RKO (cell line): ENCODE measurements at regions not wholly inside any gene's neighbourhood (a gene's known extent, or its start where the extent isn't known, plus 50 kb on each side); places are given as distances from the start of the nearest gene placed in this dataset.

Experiments used
- DNase-seq: peaks from one replicate; pipeline ENCODE4 v3.0.0-alpha.2; 2016; ENCODE audit warnings: low spot score

DNA sequence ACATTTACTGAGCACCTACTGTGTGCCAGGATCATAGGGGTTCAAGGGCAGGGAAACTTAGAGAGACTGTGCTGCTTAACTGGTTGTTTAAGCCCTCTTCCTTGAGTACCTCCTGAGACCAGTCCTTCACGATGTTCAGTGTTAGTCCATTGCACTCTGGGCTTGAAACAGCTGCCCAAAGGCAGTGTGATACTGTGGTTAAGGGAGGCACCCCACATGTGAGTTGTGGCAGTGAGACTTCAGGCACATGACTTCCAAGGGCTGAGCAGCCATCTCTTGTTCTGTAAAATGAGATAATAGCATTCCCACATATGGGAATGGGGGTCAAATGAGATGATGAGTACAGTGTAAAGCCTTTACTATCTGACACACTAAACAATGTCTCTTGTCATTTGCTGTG lies 75.1 kb downstream of the LINGO1 start:
- no peak for DNase-seq

GRCh38 chr15:77557144-77557543 lies 75.6 kb downstream of the LINGO1 start:
- DNase-seq, result no peak

- no peak for DNase-seq
These were observed 76.1 kb downstream of the LINGO1 start for GRCh38 chr15:77556622-77557021.

DNA sequence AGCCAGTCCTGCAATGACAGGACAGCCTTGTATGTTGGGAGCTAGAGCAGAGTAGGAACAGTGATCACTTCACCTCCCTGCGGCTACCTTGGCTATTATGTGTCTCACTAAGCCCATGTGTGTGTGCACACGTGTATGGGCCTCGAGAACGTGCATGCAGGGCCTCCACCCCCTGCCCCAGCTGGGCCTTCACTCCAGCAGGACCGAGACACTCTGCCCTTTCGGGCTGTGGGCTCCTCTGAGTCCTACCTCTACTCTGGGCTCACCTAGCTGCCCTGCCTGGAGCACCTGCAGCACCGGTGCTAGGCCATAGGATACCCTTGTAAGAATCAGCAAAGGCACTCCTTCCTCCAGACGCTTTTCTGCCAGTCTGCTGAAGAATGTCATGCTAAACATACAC lies 77.5 kb downstream of the LINGO1 start:
- no peak for DNase-seq

- DNase-seq, result no peak
These were observed 78.2 kb downstream of the LINGO1 start for GRCh38 chr15:77554306-77555080.

- DNase-seq, result no peak
These were observed 79.0 kb downstream of the LINGO1 start for GRCh38 chr15:77553695-77554094.

- no peak for DNase-seq
These were observed 79.5 kb downstream of the LINGO1 start for GRCh38 chr15:77553257-77553656.

DNA sequence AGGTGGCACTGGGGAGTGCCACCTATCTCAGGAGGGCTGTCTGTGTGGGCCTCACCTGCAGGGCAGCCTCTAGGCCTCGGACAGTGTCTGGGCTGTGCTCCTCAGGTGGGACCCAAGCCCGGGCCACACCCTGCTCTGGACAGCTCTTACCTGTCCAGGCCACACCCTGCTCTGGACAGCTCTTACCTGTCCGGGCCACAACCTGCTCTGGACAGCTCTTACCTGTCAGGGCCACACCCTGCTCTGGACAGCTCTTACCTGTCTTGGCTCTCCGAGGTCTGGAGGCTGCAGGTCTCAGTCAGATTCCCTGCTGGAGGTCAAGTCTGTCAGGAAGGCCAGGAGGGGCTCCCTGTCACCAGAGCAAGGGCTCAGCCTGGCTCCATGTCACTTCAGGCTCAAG lies 80.6 kb downstream of the LINGO1 start:
- no peak for DNase-seq

DNA sequence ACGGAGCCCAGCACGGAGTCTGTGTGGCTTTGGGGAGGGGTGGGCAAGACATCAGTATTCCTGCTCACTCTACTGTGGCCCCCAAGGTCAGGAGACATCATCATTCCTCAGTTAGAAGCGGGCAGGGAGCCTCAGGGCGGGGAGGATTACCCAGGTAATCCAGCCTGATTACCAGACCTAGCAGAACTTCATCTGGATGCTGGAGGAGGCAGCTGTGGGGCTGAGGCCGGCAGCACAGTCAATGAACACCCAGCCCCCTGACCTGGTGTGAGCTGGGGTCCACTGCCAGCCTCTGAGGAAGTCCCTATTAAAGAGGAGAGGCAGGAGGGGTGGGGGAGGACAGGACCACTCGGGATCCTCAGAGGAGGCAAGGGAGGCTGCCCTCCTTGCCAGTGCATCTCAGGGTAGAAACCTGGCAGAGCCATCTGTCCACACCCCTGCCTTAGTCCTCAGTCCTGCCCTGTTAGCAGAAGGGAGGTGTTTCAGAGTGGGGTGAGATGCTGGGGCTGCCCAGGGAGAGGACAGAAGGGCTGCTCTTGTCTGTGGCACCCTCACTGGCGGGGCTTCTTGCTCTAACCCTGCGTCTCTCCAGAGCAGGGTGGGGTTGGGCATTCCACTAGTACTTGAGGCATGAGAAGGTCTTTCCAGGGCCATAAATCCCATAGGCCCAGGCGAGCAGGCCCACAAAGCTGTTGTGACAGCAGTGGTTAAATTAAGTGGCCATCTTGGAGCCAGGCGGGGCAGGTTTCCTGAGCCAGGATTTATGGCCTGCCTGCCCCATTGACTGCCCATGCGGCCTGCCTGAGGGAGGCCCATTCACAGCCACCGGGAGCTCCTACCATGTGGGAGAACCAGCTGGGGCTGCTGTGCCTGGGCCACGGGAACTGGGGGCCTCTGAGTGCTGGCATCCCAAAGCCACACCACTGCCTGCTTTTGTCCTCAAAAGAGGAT lies 82.1 kb downstream of the LINGO1 start:
- DNase-seq, result no peak

DNA sequence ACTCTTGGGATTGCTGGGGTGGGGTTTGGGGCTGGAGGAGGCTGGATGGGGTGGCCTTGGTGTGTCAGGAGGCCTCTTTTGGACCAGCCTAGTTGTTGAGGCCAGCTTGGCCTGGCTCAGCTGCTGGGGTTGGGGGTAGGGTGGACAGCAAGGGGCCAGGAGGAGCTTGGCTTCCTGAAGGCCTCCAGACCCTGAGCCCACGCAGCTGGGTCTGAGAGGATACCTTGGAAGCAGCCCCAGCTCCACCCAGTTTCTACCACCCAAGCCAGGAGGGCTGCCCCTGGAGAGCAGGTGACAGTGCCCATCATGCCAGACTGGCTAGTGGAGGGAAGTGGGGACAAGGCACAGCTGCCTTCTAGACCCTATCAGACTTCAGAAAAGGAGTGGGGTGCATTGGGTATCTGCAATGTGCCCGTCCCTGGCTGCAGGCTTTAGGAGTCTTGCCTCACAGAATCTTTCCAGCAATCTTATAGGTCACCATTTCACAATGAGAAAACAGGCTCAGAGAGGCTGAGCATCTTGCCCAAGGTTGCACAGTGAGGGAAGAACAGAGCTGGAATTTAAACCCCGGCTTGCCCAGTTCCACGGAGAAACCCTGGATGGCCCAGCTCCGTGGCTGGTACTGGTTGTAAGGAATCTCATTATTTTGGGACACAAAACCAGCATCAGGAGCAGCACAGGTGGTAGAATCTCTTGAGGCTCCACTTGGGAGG lies 83.0 kb downstream of the LINGO1 start:
- DNase-seq, result no peak

DNA sequence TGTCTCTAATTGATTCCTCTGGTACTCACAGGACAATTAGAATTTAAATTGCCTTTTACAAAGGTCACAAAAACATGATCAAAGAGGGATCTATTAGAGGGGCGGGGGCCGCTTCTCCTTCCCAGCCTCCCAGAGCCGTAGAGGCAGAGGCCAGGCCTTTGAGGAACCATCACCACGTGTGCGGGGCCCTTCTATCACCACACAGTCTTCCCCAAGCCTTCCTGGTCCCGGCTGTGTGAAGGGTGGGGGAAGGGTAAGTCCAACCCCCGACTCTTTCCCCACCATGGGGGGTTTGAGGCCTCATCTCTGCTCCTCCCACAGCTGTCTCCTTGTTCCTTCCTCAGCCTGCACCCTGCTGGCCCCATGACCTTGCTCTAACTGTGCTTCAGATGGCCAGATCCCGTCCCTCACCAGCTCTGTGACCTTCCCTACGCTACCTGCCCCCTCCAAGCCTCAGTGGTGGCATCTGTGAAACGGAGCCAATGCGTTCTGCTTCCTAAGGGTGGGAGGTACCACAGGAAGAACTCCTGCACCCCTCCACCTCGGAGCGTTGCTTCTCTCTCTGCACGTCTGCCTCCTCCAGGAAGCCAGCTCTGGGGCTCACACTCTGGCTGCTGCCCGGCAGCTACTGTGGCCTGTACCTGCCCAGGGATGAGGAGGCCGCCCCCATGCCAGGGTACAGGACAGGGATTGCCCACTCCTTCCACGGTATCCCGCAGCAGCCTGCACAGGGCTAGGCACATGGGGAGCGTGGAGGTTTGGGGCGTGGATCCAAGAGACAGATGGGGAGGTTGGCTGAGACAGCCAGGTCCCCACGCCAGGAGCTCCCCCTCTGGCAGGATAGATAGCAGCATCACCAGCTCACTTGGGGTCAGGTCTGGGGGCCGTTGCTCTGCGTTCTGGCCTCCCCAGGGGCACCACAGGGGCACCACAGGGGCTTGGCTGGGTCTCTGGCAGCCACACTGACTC lies 83.8 kb downstream of the LINGO1 start:
- DNase-seq, result no peak

- no peak for DNase-seq
These were observed 84.7 kb downstream of the LINGO1 start for GRCh38 chr15:77547801-77548588.

DNA sequence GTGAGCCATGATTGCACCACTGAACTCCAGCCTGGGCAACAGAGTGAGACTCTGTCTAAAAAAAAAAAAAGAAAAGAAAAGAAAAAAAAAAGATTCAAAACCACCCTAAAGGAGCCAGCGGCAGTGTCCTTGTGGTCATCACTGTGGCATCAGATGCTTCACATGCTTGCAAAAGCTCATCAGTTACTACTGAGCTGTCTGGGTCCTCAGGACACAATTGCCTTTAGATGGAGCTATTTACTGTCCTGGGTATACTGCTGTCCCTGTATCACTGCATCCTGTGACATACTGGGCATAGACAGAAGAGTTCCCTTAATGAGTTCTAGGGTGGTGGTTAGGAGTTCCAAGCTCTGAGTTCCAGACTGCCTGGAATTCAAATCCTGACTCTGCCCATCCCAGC lies 85.8 kb downstream of the LINGO1 start:
- no peak for DNase-seq

DNA sequence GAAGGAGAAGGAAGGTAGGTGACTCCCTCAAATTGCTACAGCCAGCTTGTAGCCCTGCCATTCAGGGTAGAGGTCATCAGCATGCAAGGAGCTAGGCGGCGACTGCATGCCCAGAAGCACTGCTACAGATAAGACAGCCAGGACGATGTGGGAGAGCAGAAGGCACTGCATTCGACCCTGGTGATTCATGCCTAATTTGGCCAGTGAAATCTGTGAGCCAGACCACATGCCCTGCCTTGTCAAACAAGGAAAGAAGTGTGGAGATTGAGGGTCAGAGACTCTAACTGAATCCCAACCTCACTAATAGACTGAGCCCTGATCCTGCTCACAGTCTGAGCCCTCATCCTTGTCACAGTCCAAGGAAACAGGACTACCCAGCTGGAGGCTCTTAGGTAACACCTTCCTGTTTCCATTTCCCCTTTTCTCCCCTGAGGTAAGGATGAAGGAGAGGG lies 86.6 kb downstream of the LINGO1 start:
- peak; percentile 53 for DNase-seq

GRCh38 chr15:77545058-77545457 lies 87.7 kb downstream of the LINGO1 start:
- no peak for DNase-seq

DNA sequence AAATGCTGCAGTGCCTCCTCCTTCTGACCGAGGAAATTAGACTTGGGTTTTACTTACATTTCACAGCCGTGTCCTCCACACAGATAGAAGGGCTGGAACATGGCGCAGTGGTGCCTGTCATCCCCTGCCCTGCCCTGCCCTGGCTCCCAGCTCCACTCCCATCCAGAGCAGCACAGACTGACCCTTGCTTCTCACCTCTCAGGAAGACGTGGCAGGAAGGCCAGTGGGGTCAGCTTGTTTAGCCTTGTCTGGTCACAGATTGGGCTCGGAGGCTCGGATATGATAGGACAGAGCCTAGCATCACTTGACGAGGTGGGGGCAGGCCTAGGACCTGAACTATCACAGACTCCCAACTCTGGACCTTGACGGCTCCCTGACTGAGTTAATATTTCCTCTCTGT lies 88.5 kb downstream of the LINGO1 start:
- DNase-seq, result no peak

- peak; percentile 87 for DNase-seq
These were observed 89.4 kb downstream of the LINGO1 start for GRCh38 chr15:77543159-77543882.

DNA sequence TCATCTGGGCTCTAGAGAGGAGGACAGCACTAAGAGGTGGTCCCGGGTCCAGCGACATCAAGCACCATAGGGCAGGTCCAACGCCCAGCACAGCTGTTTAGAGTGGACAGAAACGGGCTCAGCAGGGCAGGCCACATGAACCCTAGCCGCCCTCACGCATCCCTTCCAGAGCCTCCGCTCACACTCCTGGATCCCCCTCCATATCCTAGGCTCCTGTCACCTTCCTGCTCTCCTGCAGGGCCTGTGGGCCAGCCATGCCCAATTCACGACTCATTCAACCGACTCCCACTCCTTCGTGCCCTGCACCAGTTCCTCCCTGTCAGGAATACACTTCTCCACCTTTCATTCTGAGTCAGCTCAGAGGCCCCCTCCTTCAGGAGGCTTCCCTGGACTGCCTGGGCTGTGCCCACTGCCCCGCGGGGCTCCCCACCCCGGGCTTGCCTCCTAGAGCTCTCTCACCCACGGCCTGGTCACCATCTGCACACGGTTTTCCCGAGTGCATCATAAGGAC lies 90.2 kb downstream of the LINGO1 start:
- DNase-seq, result peak; percentile 41

- DNase-seq, result no peak
These were observed 91.1 kb downstream of the LINGO1 start for GRCh38 chr15:77541421-77542181.
